ENCODE measurements at regions not wholly inside any gene's neighbourhood (a gene's known extent, or its start where the extent isn't known, plus 50 kb on each side); places are given as distances from the start of the nearest gene placed in this dataset.
"Not testable (repeated sequence)": the region's sequence is repeated elsewhere in the genome, so short reads cannot be mapped to it uniquely, and the experiment has no call there.

DNA sequence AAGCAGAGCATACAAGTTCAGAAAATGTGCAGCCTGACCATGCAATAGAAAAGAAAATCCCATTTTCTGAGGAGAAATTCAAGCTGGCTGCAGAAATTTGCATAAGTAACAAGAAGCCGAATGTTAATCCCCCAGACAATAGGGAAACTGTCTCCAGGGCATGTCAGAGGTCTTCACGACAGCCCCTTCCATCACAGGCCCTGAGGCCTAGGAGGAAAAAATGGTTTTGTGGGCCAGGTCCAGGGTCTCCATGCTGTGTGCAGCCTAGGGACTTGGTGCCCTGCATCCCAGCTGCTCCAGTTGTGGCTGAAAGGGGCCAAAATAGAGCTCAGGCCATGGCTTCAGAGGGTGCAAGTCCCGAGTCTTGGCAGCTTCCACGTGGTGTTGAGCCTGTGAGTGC, 225.8 kb upstream of the MSX2 start:
- not testable (repeated sequence) for DNase-seq

DNA sequence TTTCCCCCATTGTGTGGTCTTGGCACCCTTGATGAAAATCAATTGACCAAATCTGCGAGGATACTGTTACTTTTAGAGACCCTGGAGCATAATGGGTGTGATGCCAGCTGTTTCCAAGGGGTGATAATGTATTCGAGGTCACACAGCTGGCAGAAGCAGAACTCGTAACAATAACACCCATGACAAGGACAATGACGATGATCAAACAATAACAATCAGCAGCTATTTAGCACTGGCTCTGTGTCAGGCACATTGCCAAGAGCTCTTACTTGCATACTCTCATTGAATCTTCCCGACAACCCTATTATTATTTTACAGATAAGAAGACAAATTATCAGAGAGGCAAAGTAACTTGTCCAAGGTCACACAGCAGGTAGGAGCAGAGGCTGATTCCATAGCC, 223.7 kb upstream of the MSX2 start:
- DNase-seq: no peak

DNA sequence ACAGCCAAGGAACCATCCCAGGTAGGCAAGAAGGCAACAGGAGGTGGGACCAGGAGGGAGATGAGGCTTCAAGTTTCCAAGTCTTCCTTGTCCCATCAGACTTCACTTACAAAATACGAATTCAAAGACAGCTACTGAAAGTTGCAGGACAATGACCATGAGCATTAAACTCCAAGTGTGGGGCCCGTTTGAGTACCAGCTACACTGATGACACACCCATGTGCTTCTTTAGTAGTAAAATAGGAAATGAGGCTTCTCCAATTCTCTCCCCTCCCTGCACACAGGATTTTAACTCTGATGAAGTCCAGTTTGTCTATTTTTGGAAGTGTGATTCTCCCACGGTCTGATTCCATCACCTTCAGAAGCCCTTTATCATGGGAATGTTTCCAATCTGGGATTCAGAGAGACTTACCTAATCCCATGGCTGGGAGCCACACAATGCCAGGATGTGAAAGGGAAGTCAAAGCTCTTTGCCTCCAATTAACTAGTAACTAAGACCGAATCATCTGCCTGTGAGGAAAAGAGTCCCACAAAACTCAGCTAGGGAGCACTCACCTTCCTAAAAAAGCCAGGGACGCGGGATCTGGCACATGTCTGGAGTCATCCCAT, 222.8 kb upstream of the MSX2 start:
- DNase-seq: no peak

DNA sequence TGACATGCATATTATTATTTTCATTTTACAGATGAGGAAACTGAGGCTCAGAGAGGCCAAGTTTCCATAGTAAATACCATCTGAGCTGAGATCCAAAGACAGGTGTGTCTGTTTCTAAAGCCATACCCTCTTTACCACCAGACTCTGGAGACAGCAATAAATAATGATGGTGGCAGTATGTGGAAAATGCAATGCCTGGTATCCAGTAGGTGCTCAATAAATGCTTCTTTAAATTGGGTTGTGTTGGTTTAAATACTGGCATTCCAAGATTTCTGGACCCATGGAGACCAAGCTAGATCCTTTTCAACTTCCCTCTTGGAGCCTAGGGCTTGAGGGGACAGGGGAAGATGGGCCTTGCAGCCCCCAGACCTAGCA, 221.3 kb upstream of the MSX2 start:
- no peak for DNase-seq

DNA sequence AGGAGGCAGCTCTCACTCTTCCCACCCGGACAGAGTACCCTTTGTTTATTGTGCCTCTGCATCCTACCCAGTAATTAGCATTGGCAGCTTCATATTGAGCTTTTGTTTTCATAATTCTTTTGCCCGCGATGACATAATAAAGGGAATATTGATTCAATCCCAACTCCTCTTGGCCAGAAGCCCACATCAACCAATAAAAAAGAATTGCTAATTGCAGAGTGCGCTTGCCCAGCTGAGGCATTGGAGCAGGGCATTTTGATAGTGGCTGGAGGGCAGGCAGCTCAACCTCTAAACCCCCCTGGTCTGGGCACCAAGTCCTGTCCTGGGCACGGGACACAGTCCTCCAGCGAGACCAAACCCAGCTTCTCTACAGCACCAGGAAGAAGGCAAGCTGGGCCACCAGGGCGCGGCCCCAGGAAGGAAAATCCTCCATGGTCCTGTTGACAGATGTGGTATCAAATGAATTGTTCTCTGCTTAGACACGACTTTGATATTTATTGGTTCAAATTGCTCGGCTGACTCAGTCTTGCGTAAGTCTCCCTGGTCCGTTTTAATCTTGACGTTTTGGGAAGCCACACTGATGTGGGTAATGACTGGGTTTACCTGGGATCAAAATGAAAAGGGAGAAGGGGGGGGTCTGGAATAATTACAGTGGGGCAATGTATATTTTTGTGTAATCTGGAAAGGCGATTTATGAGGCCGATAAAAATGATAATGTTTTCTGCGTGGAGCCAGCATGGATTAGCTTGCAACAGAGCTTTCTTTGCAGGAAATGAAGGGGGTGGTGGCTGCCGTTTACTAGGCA, 220.7 kb upstream of the MSX2 start:
- DNase-seq: no peak

DNA sequence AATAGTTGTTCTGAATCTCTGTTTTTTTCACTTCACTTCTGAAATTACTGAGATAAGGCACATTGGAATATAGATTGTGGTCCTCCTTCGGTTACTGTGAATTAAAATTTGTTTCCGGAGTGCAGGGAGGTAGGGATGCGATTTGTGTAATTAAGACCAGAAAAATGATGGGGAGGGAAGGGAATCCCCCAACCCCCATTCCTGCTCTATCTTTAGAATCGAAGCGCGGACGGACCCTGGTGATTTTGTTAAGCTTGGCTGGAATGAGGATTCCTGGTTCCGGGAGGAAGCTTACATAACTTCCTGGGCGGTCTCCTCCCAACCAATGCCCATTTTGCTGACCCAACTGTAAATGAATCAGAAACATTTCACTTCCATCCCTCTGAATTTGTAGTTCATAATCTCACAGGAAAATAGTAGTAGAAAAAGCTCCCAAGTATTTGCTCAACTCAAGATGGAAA, 220.1 kb upstream of the MSX2 start:
- no peak for DNase-seq

DNA sequence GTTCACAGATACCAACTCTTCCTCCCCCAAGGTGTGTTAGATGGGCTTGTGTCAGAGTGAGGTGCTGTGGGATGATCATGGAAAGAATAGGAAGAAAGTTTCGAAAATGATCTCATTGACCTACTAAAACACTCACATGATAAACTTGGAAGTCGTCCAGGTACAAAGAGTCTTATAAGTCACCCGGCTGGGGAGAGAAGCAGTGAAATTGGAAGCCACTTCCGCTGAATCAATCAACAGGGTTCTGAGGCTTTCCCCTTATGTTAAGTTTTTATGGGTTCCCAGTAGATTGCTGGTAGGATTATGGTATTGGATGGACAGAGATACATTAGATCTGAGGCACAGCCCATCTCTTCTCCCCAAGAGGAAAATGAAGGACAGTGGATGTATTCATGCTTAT, 218.8 kb upstream of the MSX2 start:
- no peak for DNase-seq

DNA sequence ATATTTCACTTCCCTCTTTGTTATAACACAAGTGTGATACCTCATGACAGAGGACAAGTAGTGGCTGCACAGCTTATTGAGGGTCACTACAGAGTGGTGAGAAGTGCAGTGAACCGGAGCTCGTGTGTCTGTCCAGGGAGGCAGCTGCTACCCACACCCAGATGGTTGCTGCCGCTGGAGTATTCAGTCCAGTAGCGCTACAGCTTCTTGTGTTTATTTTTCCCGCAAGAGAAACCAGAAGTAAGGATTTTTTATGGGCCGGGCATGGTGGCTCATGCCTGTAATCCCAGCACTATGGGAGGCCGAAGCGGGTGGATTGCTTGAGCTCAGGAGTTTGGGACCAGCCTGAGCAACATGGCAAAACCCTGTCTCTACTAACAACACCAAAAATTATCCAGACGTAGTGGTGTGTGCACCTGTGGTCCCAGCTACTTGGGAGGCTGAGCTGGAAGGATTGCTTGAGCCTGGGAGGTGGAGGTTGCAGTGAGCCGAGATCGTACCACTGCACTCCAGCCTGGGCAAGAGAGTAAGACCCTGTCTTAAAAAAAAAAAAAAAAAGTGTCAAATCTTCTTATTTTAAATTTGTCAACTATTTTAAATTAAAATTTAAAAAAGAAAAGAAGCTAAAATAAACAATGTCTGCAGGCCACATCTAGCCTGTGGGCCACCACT, 213.5 kb upstream of the MSX2 start:
- not testable (repeated sequence) for DNase-seq

DNA sequence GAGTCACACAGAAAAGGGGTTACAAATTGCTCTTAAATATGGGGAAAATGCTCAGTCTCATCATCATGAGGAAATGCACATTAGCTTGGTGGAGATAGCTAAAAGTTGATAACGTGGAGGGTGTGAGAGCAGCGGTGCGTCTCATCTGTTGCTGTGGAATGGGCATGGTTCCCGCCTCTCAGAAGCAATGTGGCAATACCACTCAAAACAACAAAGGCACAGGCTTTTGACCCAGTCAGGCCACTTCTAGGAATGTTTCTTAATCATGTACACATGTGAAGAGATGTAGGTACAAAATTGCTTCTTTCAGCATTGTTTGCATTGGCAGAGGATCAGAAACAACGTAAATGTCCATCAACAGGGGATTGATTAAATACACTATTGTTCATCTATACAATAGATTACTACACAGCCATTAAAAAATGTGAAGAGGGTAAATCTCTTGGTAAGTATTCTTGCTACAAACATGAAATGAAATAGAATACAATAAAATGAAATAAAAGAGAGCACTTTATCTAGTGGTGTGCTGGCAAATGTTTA, 212.6 kb upstream of the MSX2 start:
- DNase-seq: no peak

DNA sequence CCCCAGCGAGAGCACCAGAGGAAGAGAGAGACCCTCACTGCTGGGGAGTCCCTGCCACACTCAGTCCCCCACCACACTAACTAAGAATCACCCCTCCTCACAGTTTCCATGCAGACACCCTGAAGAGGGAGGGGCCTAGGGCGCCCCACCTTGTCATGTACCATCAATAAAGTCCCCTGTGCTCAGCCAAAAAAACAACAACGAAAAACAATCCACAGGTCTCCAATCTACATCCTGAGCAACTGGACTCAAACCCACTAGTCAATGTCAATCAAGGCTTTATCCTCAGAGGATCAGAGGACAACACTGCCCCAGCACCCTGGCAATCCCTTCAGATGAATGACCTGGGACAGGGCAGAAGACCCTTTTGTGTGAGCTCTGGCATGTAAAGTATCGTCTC, 210.1 kb upstream of the MSX2 start:
- no peak for DNase-seq

DNA sequence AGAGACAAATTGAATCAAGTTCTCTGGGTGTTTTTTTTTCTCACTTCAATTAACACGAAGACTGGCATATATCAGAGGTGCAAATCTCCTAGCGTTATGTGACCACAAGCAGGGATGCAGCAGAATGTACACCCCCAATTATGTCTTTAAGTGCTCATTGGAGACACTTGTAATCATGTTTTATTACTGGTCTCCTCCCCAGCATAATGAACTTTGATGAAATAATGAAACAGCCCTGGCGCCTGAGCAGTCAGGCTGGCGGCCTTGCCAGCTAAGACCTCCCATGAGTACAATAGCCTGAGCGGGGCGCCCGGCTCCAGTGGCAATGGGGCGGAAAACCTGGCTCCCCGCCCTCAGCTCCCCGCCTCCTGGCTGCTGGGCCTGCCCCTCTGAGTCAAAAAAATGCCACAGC, 209.4 kb upstream of the MSX2 start:
- DNase-seq: no peak

DNA sequence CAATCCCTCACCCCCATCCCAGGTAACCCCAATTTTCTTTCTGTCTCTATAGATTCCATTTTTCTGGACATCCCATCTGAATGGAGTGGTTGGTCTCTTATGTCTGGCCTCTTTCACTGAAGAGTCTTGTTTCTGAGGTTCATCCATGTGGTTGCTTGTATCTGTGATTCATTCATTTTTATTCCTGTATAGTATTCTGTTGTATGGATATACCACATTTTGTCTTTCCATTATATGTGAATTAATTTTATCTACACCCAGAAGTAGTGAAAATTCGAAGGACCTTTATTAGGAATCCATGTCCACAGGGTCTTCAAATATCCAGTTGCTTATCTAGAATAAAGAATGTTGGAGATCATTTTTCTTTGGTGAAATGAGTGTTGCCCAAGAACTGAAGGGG, 207.6 kb upstream of the MSX2 start:
- no peak for DNase-seq

DNA sequence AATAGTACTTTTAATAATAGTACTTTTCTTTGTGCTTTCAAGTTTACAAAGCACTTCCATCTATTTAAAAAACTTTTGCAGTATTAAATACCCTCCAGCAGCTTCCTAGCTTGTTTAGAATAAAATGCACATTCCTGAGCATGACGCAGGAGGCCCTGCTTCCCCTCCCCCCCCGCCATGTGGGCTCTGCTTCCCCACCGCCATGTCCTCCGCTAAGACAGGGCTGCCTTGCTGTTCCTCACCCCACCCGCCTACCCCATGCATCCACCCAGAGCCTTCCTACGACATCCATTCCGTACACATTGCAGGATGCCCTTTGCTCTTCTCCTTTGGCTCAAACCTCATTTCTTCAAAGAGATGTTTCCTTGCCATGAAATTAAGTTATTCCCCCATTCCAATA, 205.9 kb upstream of the MSX2 start:
- no peak for DNase-seq

DNA sequence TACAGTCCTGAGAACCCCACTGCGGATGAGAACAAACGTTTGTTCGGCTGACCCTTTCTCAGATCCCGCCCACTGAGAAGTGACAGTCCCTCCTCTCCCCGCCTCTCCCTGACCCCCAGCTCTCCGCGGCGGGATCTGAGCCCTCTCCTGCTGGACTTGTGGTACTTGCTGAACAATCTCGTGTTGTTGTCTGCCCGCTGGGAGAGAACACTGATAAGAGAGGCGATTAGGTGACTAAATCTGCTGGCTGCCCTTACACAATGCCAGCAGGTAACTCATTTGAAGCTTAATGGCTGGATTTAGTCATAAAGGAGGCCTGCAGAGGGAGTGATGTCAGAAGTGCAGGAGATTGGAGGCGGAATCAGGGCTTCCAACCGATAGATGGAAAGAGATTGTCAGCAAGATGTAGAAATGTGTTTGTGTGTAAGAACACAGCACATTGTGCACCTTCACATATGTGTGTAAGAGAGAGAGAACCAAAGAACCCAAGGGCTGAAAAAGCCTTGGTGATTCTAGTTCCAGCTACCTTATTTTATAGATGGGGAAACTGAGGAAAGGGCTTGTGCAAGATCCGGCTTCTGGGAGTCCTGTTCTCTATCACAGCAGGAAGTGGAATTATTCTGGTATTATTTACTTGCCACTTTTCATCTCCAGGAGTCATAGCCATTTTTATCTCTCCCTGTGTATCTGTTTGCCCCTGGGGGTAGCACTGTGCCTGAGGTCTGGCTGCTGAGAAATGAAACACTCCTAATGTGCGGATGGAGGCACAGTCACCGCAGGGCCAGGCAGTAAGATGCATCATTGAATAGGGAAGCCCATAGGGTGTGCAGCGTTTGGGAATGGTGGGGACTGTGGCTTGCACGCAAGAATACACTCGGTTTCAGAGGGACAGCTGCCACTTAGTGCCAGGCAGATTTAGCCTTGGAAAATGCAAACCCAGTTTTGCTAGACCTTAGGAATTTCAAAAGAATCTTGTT, 203.7 kb upstream of the MSX2 start:
- no peak for DNase-seq

DNA sequence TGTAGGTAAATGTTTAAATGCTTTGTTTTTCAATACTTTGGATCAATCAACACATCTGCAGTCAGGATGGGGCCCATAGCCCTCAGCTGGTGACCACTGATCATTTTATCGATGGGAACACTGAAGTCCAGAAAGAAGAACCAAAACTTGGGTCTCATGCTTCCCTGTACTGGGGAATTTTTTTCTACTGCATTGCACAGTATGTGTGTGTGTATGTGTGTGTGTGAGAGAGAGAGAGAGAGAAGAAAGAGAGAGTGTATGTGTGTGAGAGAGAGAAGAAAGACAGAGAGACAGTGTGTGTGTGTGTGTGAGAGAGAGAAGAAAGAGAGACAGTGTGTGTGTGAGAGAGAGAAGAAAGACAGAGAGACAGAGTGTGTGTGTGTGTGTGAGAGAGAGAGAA, 202.9 kb upstream of the MSX2 start:
- DNase-seq: no peak

DNA sequence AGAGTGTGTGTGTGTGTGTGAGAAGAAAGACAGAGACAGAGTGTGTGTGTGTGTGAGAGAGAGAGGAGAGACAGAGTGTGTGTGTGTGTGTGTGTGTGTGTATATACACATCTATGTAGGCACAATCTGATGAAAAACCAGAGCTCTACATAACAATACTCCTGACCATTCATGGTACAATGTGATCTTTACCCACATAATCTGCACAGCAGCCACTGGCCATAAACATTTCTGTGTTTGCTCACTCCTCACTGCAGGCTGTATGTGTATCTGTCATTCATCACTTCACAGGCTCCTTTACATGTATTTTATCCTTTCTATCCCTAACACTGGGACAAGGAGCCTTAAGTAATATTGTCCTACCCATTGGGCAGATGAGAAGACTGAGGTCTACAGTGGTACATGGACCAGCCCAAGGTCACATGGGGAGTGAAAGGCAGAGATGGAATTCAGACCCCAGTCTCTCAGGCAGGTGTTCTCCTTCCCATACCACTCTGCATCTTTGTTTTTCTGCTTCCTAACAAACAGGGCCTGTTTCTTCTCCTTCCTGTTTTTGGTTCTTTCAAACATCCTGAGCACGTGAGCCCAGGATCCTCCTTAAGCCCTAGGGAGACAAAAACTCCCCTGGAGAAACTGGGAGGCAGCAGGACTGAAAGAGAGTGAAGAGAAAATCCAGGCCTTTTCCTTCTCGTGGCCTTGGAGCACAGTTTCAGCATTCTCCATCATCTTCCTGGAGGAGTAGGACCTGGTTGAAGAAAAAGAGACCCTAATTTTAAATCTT, 201.7 kb upstream of the MSX2 start:
- no peak for DNase-seq

DNA sequence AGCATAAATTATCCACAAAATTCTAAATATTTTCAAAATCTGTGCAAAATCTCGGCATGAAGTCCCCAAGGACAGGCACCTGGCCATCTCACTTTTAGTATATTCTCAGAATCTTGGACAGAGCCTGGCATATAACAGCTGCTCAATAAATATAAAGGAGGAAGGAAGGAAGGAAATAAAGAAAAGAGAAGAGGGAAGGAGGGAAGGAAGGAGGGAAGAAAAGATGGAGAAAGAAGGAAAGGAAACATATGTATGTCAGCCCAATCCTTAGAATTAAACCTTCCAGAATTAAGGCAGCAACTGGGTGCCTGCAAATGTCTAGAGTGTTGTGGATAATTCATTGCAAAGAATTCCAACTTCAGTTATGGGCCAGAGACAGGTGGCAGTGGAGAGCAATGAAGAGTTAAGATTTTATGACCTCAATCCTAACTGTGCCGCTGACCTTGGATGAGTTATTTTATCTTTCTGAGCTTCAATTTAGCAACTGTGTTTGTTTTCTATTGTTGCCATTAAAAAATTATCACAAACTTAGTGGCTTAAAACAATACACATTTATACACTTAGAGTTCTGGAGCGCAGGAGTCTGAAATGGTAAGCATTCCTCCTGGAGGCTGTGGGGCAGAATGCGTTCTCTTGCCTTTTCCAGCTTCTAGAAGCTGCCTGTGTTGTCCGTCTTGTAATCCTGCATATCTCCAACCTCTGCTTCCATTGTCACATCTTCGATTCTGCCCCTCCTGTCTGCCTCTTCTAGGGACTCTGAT, 200.9 kb upstream of the MSX2 start:
- DNase-seq: no peak

DNA sequence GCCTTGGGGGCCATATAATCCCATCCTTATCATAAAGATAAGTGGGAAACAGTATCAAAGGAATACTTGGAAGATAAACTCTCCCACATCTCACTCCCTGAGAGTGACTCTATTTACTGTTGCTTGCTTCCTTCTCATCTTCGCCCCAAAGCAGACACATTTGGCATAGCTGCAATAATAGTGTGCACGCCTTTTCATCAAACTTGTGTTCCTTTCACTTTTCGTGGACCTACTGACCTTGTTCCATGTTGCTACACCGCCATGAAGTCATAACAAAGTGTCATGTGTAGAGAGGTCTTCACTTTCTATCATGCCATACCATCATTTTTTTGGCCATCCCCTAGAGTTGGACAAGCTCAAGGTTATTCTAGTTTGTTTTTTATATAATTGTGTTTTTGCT, 200.0 kb upstream of the MSX2 start:
- no peak for DNase-seq

DNA sequence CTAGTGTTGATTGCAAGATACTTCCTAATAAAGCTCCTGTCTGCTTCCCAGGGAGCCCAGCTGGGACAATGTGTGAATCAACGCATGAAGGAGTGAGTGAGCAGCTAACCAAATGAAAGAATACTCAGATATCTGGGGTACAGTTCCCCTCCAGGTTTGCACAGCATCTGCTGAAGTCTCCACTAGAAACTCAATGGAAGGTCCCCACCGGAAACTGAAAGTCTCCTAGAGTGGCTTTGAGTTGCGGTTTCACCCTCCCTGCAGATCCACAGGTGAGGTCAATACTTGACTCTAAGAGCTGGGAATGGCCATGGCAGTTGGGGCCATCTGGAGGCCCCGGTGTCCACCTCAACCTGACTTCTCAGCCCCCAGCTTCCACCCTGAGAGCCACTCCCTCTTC, 198.2 kb upstream of the MSX2 start:
- DNase-seq: no peak

DNA sequence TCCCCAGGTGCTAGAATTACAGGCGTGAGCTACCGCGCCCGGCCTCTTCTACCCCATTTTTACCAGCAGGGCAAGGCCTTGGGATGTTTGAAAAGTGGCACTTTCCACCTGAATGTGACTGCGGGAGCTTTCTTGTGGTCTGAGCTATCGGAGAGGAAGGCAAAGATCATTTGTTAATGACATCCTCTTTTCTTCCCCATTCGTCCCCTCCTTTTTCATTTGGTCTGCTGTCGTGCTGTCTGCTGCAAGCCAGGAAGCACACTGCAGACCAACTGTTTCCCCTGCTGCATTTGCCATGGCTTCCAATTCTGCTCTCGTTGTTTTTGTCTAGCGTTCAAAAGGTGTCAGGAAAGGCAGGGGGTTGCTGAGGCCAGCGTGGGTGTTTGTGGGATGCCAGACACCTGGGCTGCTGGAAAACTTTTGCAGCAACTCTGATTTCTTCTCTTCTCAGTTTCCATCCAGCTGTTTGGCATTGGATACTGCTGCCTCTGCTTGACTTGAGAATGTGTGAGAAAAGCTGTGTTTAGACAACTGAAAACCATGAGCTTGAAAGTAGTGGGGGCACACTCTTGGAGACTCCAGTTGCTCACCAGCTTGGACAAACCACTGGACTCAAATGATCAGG, 196.4 kb upstream of the MSX2 start:
- DNase-seq: no peak

Measured in activated T-cell treated with anti-CD3 and anti-CD28 coated beads for 4 hours (primary cell).